HL-60 (cell line): ENCODE measurements at regions not wholly inside any gene's neighbourhood (a gene's known extent, or its start where the extent isn't known, plus 50 kb on each side); places are given as distances from the start of the nearest gene placed in this dataset.

Source experiments
- DNase-seq, 2 experiments: peaks; one replicate each; pipeline ENCODE4 v3.0.0-alpha.2; 2010 to 2020; ENCODE audit warnings: low read depth in 1 of 2, low spot score in 1 of 2
- H3K27ac ChIP-seq: fragments of 250-450 bp; sonication (Bioruptor Pico); replicated peaks from 2 replicates; pipeline ENCODE4 v1.5.1; 2020; ENCODE audit warnings: mild to moderate bottlenecking, moderate library complexity
- H3K27me3 ChIP-seq: fragments of 250-450 bp; sonication (Bioruptor Pico); 2 replicates; pipeline ENCODE4 v1.5.1; 2021; ENCODE audit warnings: mild to moderate bottlenecking, moderate library complexity; ENCODE audit not compliant: insufficient read depth, poor library complexity, severe bottlenecking
- H3K4me3 ChIP-seq: replicated peaks from 2 replicates; pipeline ENCODE4 v1.5.1; 2011; ENCODE audit warnings: mild to moderate bottlenecking, control low read depth, low read length; ENCODE audit not compliant: insufficient read depth
- GABPA ChIP-seq: IDR thresholded peaks from 2 replicates; pipeline ENCODE4 v1.6.1; 2012; ENCODE audit warnings: low read depth
- POLR2AphosphoS5 ChIP-seq: IDR thresholded peaks from 2 replicates; pipeline ENCODE4 v1.6.1; 2012; ENCODE audit warnings: low read depth
- SPI1 ChIP-seq: IDR thresholded peaks from 2 replicates; pipeline ENCODE4 v1.6.1; 2012; ENCODE audit warnings: low read depth, mild to moderate bottlenecking, borderline replicate concordance
- TF ChIP-seq, protein P1 (sequence below): IDR thresholded peaks from one replicate; pipeline ENCODE4 v1.5.1; 2011; ENCODE audit warnings: low read length, control low read depth, inconsistent platforms; ENCODE audit not compliant: insufficient read depth
- TF ChIP-seq, protein P2 (sequence below): IDR thresholded peaks from 2 replicates; pipeline ENCODE4 v1.6.1; 2012; ENCODE audit warnings: low read depth; ENCODE audit not compliant: insufficient replicate concordance

DNA sequence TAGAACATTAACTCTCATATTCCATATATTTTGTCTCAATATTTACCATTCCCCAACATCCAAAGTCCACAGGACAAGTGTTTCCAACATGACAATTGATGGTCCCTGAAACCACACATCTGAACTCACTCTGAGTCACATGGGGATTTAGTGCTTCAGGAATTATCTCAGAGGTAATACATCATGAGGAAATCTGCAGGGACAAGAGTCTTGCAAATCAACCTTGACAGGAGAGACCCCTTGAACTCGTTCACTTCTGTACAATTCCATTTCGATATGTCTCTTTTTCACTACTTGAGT lies 119.7 kb upstream of the ABCA1 start:
- TF ChIP-seq SPI1: no peak
- TF ChIP-seq GABPA: no peak
- TF ChIP-seq, protein P1, sequence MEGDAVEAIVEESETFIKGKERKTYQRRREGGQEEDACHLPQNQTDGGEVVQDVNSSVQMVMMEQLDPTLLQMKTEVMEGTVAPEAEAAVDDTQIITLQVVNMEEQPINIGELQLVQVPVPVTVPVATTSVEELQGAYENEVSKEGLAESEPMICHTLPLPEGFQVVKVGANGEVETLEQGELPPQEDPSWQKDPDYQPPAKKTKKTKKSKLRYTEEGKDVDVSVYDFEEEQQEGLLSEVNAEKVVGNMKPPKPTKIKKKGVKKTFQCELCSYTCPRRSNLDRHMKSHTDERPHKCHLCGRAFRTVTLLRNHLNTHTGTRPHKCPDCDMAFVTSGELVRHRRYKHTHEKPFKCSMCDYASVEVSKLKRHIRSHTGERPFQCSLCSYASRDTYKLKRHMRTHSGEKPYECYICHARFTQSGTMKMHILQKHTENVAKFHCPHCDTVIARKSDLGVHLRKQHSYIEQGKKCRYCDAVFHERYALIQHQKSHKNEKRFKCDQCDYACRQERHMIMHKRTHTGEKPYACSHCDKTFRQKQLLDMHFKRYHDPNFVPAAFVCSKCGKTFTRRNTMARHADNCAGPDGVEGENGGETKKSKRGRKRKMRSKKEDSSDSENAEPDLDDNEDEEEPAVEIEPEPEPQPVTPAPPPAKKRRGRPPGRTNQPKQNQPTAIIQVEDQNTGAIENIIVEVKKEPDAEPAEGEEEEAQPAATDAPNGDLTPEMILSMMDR: no peak
- TF ChIP-seq POLR2AphosphoS5: no peak
- TF ChIP-seq, protein P2, sequence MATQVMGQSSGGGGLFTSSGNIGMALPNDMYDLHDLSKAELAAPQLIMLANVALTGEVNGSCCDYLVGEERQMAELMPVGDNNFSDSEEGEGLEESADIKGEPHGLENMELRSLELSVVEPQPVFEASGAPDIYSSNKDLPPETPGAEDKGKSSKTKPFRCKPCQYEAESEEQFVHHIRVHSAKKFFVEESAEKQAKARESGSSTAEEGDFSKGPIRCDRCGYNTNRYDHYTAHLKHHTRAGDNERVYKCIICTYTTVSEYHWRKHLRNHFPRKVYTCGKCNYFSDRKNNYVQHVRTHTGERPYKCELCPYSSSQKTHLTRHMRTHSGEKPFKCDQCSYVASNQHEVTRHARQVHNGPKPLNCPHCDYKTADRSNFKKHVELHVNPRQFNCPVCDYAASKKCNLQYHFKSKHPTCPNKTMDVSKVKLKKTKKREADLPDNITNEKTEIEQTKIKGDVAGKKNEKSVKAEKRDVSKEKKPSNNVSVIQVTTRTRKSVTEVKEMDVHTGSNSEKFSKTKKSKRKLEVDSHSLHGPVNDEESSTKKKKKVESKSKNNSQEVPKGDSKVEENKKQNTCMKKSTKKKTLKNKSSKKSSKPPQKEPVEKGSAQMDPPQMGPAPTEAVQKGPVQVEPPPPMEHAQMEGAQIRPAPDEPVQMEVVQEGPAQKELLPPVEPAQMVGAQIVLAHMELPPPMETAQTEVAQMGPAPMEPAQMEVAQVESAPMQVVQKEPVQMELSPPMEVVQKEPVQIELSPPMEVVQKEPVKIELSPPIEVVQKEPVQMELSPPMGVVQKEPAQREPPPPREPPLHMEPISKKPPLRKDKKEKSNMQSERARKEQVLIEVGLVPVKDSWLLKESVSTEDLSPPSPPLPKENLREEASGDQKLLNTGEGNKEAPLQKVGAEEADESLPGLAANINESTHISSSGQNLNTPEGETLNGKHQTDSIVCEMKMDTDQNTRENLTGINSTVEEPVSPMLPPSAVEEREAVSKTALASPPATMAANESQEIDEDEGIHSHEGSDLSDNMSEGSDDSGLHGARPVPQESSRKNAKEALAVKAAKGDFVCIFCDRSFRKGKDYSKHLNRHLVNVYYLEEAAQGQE: no peak
- Histone ChIP-seq H3K27me3 (no peaks in the 10 kb centered on the region), H3K27ac (no peak overlapping the region), H3K4me3 (no peak overlapping the region)
- DNase-seq: no peak

GRCh38 chr9:105048331-105048730 lies 120.4 kb upstream of the ABCA1 start:
- H3K27me3 ChIP-seq: no peaks in the 10 kb centered on the region
- no peak overlapping the region for H3K4me3 ChIP-seq
- H3K27ac ChIP-seq: no peak overlapping the region
- TF ChIP-seq POLR2AphosphoS5: no peak
- TF ChIP-seq, protein P1: no peak
- TF ChIP-seq GABPA: no peak
- TF ChIP-seq SPI1: no peak
- TF ChIP-seq, protein P2: no peak
- no peak for DNase-seq

- H3K27me3 ChIP-seq: no peaks in the 10 kb centered on the region
- H3K27ac ChIP-seq: no peak overlapping the region
- TF ChIP-seq, protein P1: no peak
- TF ChIP-seq POLR2AphosphoS5 (no peak), GABPA (no peak), SPI1 (no peak)
- TF ChIP-seq, protein P2: no peak
- no peak overlapping the region for H3K4me3 ChIP-seq
- no peak for DNase-seq
These were observed 122.3 kb upstream of the ABCA1 start for GRCh38 chr9:105050296-105050695.
